ENCODE measurements at regions not wholly inside any gene's neighbourhood (a gene's known extent, or its start where the extent isn't known, plus 50 kb on each side); places are given as distances from the start of the nearest gene placed in this dataset.
"Not testable (repeated sequence)": the region's sequence is repeated elsewhere in the genome, so short reads cannot be mapped to it uniquely, and the experiment has no call there.

DNA sequence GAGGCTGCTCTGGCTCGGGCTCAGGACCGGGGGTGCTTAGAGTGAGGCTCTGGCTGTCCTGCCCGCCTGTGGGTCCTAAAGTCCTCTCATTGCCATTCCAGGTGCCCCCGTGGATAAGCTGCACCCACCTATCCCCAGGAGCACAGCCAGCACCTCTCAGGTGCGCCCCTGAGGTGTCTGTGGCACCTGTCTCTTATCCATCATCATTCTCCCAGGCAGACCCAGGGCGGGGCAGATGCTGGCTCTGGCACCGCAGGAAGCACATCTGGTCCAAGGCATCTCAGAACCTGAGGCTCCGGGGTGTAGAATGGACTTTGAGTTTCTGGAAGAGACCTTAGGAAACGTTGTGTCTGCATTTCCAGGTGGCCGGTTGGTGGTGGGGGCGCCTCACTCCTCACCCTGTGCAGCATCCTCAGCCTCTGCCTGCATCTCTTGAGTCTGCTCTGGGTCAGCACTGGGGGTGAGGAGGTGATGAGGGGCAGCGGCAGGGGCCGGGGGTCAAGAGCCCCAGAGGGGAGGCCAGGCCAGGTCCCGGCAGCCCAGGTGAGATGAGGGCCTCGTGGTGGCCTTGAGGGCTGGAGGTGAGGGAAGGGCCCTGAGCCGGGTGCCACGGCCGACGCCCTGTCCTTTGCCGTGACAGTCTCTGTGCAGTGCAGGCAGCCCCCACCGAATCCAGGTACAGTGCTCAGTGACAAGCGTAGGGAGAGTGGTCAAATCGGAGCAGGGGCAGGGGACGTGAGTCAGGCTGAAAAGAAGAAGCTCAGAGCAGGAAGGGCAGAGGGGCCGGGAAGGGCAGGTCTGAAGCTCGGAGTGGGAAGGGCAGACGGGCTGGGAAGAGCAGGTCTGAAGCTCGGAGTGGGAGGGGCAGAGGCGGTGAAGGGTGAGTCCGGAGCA, 173.5 kb downstream of the NPIPB11 start:
- H3K27me3 Mint-ChIP-seq (ENCODE audit: low read depth): peaks cover 12% of the 10 kb centered on the region
- H3K9me3 Mint-ChIP-seq: peaks cover 3% of the 10 kb centered on the region
- H3K36me3 Mint-ChIP-seq (ENCODE audit: low read depth): no peaks in the 10 kb centered on the region
- no peak overlapping the region for H3K4me3 Mint-ChIP-seq
- peaks cover 40% of the 10 kb centered on the region for H3K4me1 Mint-ChIP-seq
- peak overlapping the region in 1 of 3 experiments; percentile 35 for H3K27ac Mint-ChIP-seq
- TF ChIP-seq, protein P1, sequence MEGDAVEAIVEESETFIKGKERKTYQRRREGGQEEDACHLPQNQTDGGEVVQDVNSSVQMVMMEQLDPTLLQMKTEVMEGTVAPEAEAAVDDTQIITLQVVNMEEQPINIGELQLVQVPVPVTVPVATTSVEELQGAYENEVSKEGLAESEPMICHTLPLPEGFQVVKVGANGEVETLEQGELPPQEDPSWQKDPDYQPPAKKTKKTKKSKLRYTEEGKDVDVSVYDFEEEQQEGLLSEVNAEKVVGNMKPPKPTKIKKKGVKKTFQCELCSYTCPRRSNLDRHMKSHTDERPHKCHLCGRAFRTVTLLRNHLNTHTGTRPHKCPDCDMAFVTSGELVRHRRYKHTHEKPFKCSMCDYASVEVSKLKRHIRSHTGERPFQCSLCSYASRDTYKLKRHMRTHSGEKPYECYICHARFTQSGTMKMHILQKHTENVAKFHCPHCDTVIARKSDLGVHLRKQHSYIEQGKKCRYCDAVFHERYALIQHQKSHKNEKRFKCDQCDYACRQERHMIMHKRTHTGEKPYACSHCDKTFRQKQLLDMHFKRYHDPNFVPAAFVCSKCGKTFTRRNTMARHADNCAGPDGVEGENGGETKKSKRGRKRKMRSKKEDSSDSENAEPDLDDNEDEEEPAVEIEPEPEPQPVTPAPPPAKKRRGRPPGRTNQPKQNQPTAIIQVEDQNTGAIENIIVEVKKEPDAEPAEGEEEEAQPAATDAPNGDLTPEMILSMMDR (IDR thresholded peaks at IDR 0.05; ENCODE audit: unreplicated experiment in 3 of 3): no peak

DNA sequence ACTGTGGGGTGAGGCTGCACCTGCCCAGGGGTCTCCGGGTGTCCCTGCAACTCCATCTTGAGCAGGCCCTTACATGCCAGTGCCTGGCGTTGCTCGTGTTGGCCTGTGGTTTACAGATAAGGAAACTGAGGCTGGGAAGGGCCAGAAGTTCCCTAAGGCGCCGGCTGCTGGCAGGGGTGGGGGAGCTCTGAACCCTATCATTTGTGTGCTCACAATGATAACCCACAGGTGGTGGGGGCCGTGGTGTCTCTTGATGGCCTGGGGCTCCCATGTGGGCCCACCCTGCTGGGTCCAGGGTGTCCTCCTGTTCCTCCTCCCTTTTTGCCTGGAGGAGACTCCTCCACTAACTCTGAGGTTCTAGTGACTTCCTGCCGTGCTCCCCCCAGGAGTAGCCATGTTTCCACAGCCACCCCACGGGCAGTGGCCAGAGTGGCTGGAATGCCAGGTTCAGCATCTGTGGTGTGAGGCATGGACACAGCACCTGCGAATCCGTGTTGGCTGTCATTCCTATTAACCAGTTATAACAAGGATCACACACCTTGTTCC, 174.3 kb downstream of the NPIPB11 start:
- peaks cover 33% of the 10 kb centered on the region for H3K4me1 Mint-ChIP-seq
- not testable (repeated sequence) for H3K4me3 Mint-ChIP-seq; H3K9me3 Mint-ChIP-seq; H3K36me3 Mint-ChIP-seq (ENCODE audit: low read depth); H3K27me3 Mint-ChIP-seq (ENCODE audit: low read depth)
- peak overlapping the region in 1 of 3 experiments; percentile 35 for H3K27ac Mint-ChIP-seq

- no peaks in the 10 kb centered on the region for H3K36me3 Mint-ChIP-seq (ENCODE audit: low read depth)
Observed at GRCh38 chr16:29231244-29231643, 175.3 kb downstream of the NPIPB11 start.

GRCh38 chr16:29230671-29231096, 175.8 kb downstream of the NPIPB11 start:
- Mint-ChIP-seq H3K27me3 (ENCODE audit: low read depth) (peaks cover 7% of the 10 kb centered on the region), H3K36me3 (ENCODE audit: low read depth) (no peaks in the 10 kb centered on the region), H3K27ac (peak overlapping the region; percentile 75 to 91 (median 84)), H3K4me3 (peak overlapping the region in 2 of 3 experiments; percentile 25 to 50), H3K9me3 (peaks cover 3% of the 10 kb centered on the region), H3K4me1 (peaks cover 34% of the 10 kb centered on the region)
- TF ChIP-seq, protein P1 (IDR thresholded peaks at IDR 0.05; ENCODE audit: unreplicated experiment in 3 of 3): no peak

More at GRCh38 chr16:29231244-29231643, 175.3 kb downstream of the NPIPB11 start:
- H3K27me3 Mint-ChIP-seq (ENCODE audit: low read depth): peaks cover 7% of the 10 kb centered on the region
- TF ChIP-seq, protein P1 (IDR thresholded peaks at IDR 0.05; ENCODE audit: unreplicated experiment in 3 of 3): no peak
- H3K27ac Mint-ChIP-seq: peak overlapping the region; percentile 75 to 91 (median 84)
- peaks cover 3% of the 10 kb centered on the region for H3K9me3 Mint-ChIP-seq
- H3K4me1 Mint-ChIP-seq: peaks cover 37% of the 10 kb centered on the region
- H3K4me3 Mint-ChIP-seq: peak overlapping the region in 1 of 3 experiments; percentile 50

- H3K4me3 Mint-ChIP-seq; H3K9me3 Mint-ChIP-seq; H3K27me3 Mint-ChIP-seq (ENCODE audit: low read depth); H3K36me3 Mint-ChIP-seq (ENCODE audit: low read depth): not testable (repeated sequence)
- Mint-ChIP-seq H3K4me1 (peaks cover 31% of the 10 kb centered on the region), H3K27ac (peak overlapping the region in 1 of 3 experiments; percentile 75)
Observed at GRCh38 chr16:29230006-29230668, 176.4 kb downstream of the NPIPB11 start.

- not testable (repeated sequence) for H3K4me3 Mint-ChIP-seq; H3K36me3 Mint-ChIP-seq (ENCODE audit: low read depth); H3K27me3 Mint-ChIP-seq (ENCODE audit: low read depth); H3K9me3 Mint-ChIP-seq; H3K27ac Mint-ChIP-seq
- H3K4me1 Mint-ChIP-seq: peaks cover 26% of the 10 kb centered on the region
Observed at GRCh38 chr16:29229616-29230005, 176.9 kb downstream of the NPIPB11 start.

DNA sequence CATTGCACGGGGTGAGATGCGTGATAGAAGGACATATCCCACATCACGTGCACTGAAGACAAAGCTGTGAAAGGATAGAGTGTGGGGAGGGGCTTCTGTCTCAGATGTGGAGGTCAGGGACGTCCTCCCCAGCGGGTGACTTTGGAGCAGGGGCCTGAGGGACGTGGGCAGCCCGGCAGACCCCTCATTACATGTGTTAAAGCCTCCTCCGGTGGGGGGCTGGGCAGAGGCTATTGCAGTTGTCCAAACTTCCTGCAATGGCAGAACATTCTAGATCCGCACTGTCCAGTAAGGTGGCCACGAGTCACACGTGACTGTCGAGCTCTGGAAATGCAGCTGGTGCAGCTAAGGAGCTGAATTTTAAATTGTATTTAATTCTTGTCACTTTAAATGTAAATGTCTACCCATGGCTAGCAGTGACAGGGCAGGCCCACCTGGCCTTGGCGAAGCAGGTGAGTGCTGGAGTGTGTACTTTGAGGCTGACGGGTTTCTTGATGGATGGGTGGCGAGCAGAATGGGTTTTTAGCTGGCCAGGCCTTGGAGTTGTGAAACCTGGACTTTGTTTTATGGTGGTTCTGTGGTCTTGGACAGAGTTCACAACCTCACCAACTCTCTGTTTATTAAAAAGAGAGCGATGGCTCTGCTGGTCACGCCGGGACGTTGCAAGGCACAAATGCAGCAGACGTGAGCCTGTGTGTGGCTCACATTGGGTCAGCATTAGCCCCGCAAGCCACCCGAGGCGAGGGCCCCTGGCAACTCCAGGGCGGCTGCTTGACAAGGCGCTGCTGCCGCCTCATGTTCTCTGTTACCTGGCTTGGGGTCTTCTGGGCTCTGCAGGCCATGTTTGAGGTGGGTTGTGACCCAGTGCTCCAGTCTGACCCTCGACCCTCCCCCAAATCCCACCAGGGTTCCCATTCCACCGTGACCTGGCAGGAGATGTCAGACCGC, 177.6 kb downstream of the NPIPB11 start:
- Mint-ChIP-seq H3K4me1 (peaks cover 19% of the 10 kb centered on the region), H3K27ac (peak overlapping the region in 2 of 3 experiments; percentile 48 to 58)
- H3K4me3 Mint-ChIP-seq; H3K36me3 Mint-ChIP-seq (ENCODE audit: low read depth); H3K27me3 Mint-ChIP-seq (ENCODE audit: low read depth); H3K9me3 Mint-ChIP-seq: not testable (repeated sequence)
